H1 (cell line): ENCODE measurements at regions not wholly inside any gene's neighbourhood (a gene's known extent, or its start where the extent isn't known, plus 50 kb on each side); places are given as distances from the start of the nearest gene placed in this dataset.
A peak's percentile ranks its signal among the peaks of the same experiment; 100 is the strongest.

Experiments
- CTCF ChIA-PET: fragments of 300-600 bp; sonication (Branson Sonifier 250); formaldehyde crosslinking; loops from one replicate; lab custom pipeline; 2021; ENCODE audit not compliant: partially characterized antibody; lab: Charles Lee
- POLR2A ChIA-PET: fragments of 300-600 bp; sonication (Branson Sonifier 250); formaldehyde crosslinking; loops from one replicate; lab custom pipeline; 2021; ENCODE audit warnings: inconsistent platforms; ENCODE audit not compliant: partially characterized antibody; lab: Charles Lee
- DNase-seq, 2 experiments: peaks; one replicate each; pipeline versions ENCODE4 v3.0.0 to v3.0.0-alpha.2; 2010 to 2022; ENCODE audit warnings: low spot score in 2 of 2, low read depth in 1 of 2, mixed read lengths in 1 of 2
- FAIRE-seq: peaks from 2 replicates; lab custom pipeline; 2011; peaks lifted over from hg19 to GRCh38; lab: Jason Lieb, UNC
- H2AFZ ChIP-seq: 2 replicates; pipeline ENCODE4 v1.8.1; 2012; ENCODE audit warnings: low read length, inconsistent platforms
- H2AK5ac ChIP-seq: 2 replicates; pipeline ENCODE4 v1.6.1; 2013; ENCODE audit warnings: low read depth, low read length
- H2BK120ac ChIP-seq: replicated peaks from 2 replicates; pipeline ENCODE3; 2013; ENCODE audit warnings: low read depth, low read length, inconsistent platforms
- H2BK12ac ChIP-seq: 2 replicates; pipeline ENCODE4 v1.6.1; 2013; ENCODE audit warnings: low read depth, low read length
- H2BK15ac ChIP-seq: 2 replicates; pipeline ENCODE4 v1.6.1; 2013; ENCODE audit warnings: low read length
- H2BK20ac ChIP-seq: 2 replicates; pipeline ENCODE4 v1.6.1; 2013; ENCODE audit warnings: low read length
- H2BK5ac ChIP-seq: 2 replicates; pipeline ENCODE4 v1.6.1; 2013; ENCODE audit warnings: low read depth, low read length
- H3K14ac ChIP-seq: 2 replicates; pipeline ENCODE4 v1.6.1; 2013; ENCODE audit warnings: inconsistent platforms; ENCODE audit not compliant: insufficient read length
- H3K18ac ChIP-seq: 2 replicates; pipeline ENCODE4 v1.6.1; 2013; ENCODE audit warnings: low read length; ENCODE audit errors: extremely low read depth
- H3K23ac ChIP-seq: 2 replicates; pipeline ENCODE4 v1.6.1; 2013; ENCODE audit warnings: inconsistent platforms; ENCODE audit not compliant: insufficient read length
- H3K23me2 ChIP-seq: 2 replicates; pipeline ENCODE4 v1.6.1; 2013; ENCODE audit warnings: low read depth, low read length
- H3K27ac ChIP-seq: 2 replicates; pipeline ENCODE4 v1.6.1; 2011; ENCODE audit warnings: low read depth, low read length, inconsistent platforms
- H3K27me3 ChIP-seq, 4 experiments: replicated peaks in 1 of 4; 1 replicate in 1 of 4; 2 replicates in 3 of 4; pipeline versions ENCODE4 v1.6.1 to v1.8.1; 2011 to 2013; ENCODE audit warnings: low read length in 3 of 4, mild to moderate bottlenecking in 3 of 4, inconsistent platforms in 2 of 4, mixed read lengths in 2 of 4, moderate library complexity in 1 of 4; ENCODE audit not compliant: control insufficient read depth in 3 of 4, insufficient read depth in 3 of 4; ENCODE audit errors: extremely low read depth in 1 of 4
- H3K36me3 ChIP-seq, 4 experiments: 2 replicates each; pipeline versions ENCODE4 v1.6.1 to v1.8.1; 2011 to 2013; ENCODE audit warnings: mild to moderate bottlenecking in 4 of 4, low read length in 3 of 4, moderate library complexity in 2 of 4, control low read depth in 1 of 4, inconsistent platforms in 1 of 4; ENCODE audit not compliant: insufficient read depth in 4 of 4, control insufficient read depth in 2 of 4
- H3K4ac ChIP-seq: replicated peaks from 2 replicates; pipeline ENCODE3; 2013; ENCODE audit warnings: low read length, low read depth, mixed read lengths, inconsistent platforms; ENCODE audit not compliant: insufficient read length
- H3K4me1 ChIP-seq, 4 experiments: replicated peaks in 1 of 4; 1 replicate in 1 of 4; 2 replicates in 3 of 4; pipeline versions ENCODE4 v1.6.1 to v1.8.1; 2011 to 2013; ENCODE audit warnings: low read length in 3 of 4, inconsistent platforms in 2 of 4, mixed read lengths in 1 of 4; ENCODE audit not compliant: insufficient read depth in 4 of 4, control insufficient read depth in 3 of 4
- H3K4me2 ChIP-seq, 2 experiments: 2 replicates each; pipeline versions ENCODE4 v1.6.1 to v1.8.1; 2011 to 2013; ENCODE audit warnings: low read depth in 2 of 2, low read length in 2 of 2, control low read depth in 1 of 2, inconsistent platforms in 1 of 2, mild to moderate bottlenecking in 1 of 2; ENCODE audit not compliant: insufficient read depth in 1 of 2
- H3K4me3 ChIP-seq, 4 experiments: fragments of 200-600, 300-600 bp in 1 of 4; sonication (generic), shearing (Covaris generic), sonication (Bioruptor Twin) in 1 of 4; 2 replicates each; pipeline versions ENCODE4 v1.5.1 to v1.8.1; 2011 to 2016; ENCODE audit warnings: low read length in 4 of 4, low read depth in 3 of 4, control low read depth in 2 of 4, inconsistent platforms in 2 of 4, mild to moderate bottlenecking in 2 of 4, mixed read lengths in 1 of 4, moderate library complexity in 1 of 4; ENCODE audit not compliant: insufficient read depth in 2 of 4; ENCODE audit errors: extremely low read depth in 1 of 4
- H3K56ac ChIP-seq: replicated peaks from 2 replicates; pipeline ENCODE3; 2013; ENCODE audit warnings: low read depth, mild to moderate bottlenecking, mixed read lengths, low read length, inconsistent platforms; ENCODE audit not compliant: insufficient read length
- H3K79me1 ChIP-seq: 2 replicates; pipeline ENCODE4 v1.6.1; 2013; ENCODE audit warnings: low read depth, low read length, control low read depth
- H3K79me2 ChIP-seq, 2 experiments: 2 replicates each; pipeline versions ENCODE4 v1.6.1 to v1.8.1; 2012 to 2013; ENCODE audit warnings: low read length in 2 of 2, mild to moderate bottlenecking in 2 of 2, inconsistent platforms in 1 of 2; ENCODE audit not compliant: insufficient read depth in 2 of 2, control insufficient read depth in 1 of 2
- H3K9ac ChIP-seq, 4 experiments: replicated peaks in 1 of 4; 1 replicate in 1 of 4; 2 replicates in 3 of 4; pipeline versions ENCODE4 v1.6.1 to v1.8.1; 2011 to 2013; ENCODE audit warnings: low read depth in 3 of 4, low read length in 3 of 4, control low read depth in 2 of 4, mild to moderate bottlenecking in 2 of 4, moderate library complexity in 2 of 4, inconsistent platforms in 1 of 4; ENCODE audit errors: extremely low read depth in 1 of 4
- H3K9me3 ChIP-seq, 2 experiments: 2 replicates each; pipeline versions ENCODE4 v1.6.1 to v1.8.1; 2012 to 2013; ENCODE audit warnings: mild to moderate bottlenecking in 2 of 2, moderate library complexity in 2 of 2, control low read depth in 1 of 2, inconsistent platforms in 1 of 2, low read depth in 1 of 2, low read length in 1 of 2, mixed read lengths in 1 of 2; ENCODE audit not compliant: insufficient read depth in 2 of 2
- H4K20me1 ChIP-seq, 2 experiments: replicated peaks in 1 of 2; 2 replicates each; pipeline versions ENCODE3 to v1.8.1; 2011 to 2013; ENCODE audit warnings: inconsistent platforms in 2 of 2, low read length in 2 of 2, mild to moderate bottlenecking in 1 of 2; ENCODE audit not compliant: insufficient read depth in 2 of 2, control insufficient read depth in 1 of 2
- H4K5ac ChIP-seq: 2 replicates; pipeline ENCODE4 v1.6.1; 2013; ENCODE audit warnings: low read length, low read depth, mixed read lengths, inconsistent platforms; ENCODE audit not compliant: insufficient read length
- H4K8ac ChIP-seq: 2 replicates; pipeline ENCODE4 v1.8.0; 2013; ENCODE audit warnings: mild to moderate bottlenecking, moderate library complexity, low read length, inconsistent platforms; ENCODE audit not compliant: insufficient read depth; ENCODE audit errors: extremely low read depth
- H4K91ac ChIP-seq: replicated peaks from 2 replicates; pipeline ENCODE3; 2013; ENCODE audit warnings: low read length, mixed read lengths, inconsistent platforms; ENCODE audit not compliant: insufficient read length
- CBX5 ChIP-seq: fragments of 300-800, 300-1000 bp; sonication (generic); IDR thresholded peaks from 2 replicates; pipeline ENCODE4 v1.7.1; 2016; ENCODE audit warnings: antibody characterized with exemption, low read length, low read depth
- CTBP2 ChIP-seq: IDR thresholded peaks from 2 replicates; pipeline ENCODE4 v1.7.0; 2011; ENCODE audit warnings: borderline replicate concordance, mild to moderate bottlenecking, moderate library complexity, mixed read lengths, low read length; ENCODE audit not compliant: insufficient read depth, insufficient read length
- MAFK ChIP-seq: IDR thresholded peaks from 2 replicates; pipeline ENCODE4 v1.6.1; 2012; ENCODE audit warnings: low read depth, mild to moderate bottlenecking, improper control_type of control experiment, low read length
- POLR2AphosphoS5 ChIP-seq: IDR thresholded peaks from 2 replicates; pipeline ENCODE4 v1.6.1; 2011; ENCODE audit warnings: low read depth, low read length
- POU5F1 ChIP-seq: IDR thresholded peaks from 2 replicates; pipeline ENCODE4 v1.6.1; 2011; ENCODE audit warnings: low read depth, mild to moderate bottlenecking, low read length, moderate library complexity
- RAD21 ChIP-seq, 2 experiments: IDR thresholded peaks in 1 of 2; conservative IDR thresholded peaks in 1 of 2; 2 replicates each; pipeline ENCODE4 v1.6.1; 2011; ENCODE audit warnings: low read depth in 2 of 2, low read length in 2 of 2, improper control_type of control experiment in 1 of 2, inconsistent platforms in 1 of 2, mild to moderate bottlenecking in 1 of 2, moderate library complexity in 1 of 2
- SIRT6 ChIP-seq: IDR thresholded peaks from one replicate; pipeline ENCODE4 v1.7.1; 2012; ENCODE audit warnings: low read length, inconsistent platforms
- TAF1 ChIP-seq: IDR thresholded peaks from 2 replicates; pipeline ENCODE4 v1.6.1; 2011; ENCODE audit warnings: mild to moderate bottlenecking, low read depth, low read length
- WGBS, 2 experiments: shearing (Covaris generic) in 1 of 2; methylation state at CpG; one replicate each; pipeline versions ENCODE4 v1.1.6 to v1.1.7; 2013 to 2015; ENCODE audit warnings: low lambda C conversion rate in 2 of 2, mixed read lengths in 2 of 2, inconsistent platforms in 1 of 2, low coverage in 1 of 2, missing lambda C conversion rate in 1 of 2; ENCODE audit not compliant: insufficient replicate concordance in 2 of 2, insufficient coverage in 1 of 2, insufficient read length in 1 of 2; ENCODE audit errors: extremely low coverage in 1 of 2, missing lambda C conversion rate in 1 of 2; 5-methylcytosine and 5-hydroxymethylcytosine counted together
- TF ChIP-seq, protein P1 (sequence below): IDR thresholded peaks from 2 replicates; pipeline ENCODE4 v1.6.1; 2011; ENCODE audit warnings: low read depth, mild to moderate bottlenecking, low read length; ENCODE audit not compliant: insufficient read depth
- TF ChIP-seq, protein P2 (sequence below): IDR thresholded peaks from 2 replicates; pipeline ENCODE4 v1.6.1; 2011; ENCODE audit warnings: low read length, improper control_type of control experiment
- TF ChIP-seq, protein P3 (sequence below): IDR thresholded peaks from 2 replicates; pipeline ENCODE4 v1.6.1; 2012; ENCODE audit warnings: inconsistent platforms

DNA sequence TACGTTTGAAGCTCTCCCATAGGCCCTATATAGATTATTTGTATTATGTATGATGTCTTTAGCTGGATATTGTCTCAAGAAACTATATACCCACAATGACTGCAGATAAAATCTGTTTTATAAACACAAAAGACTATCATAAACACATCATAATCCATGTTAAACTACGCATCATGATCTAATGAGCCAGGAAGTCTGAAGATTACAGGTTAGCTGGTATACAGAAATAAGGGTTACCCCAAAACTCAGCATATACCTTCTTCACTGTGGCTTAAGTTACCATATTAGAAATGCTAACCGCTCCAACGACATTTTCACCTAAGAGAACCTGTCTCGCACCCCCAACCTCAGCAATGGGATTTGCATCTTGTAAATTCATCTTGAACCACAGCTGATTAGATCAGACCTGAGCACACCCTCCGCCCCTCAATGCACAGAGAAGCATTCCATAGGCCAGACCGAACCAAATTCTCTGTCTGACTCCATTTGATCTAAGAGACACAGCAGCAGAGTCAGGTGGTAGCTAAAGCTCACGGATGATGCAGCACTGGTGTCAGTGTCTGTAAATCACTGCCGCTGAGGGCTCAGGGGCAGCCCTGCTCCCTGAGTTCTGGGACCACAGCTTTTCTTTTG, 124.9 kb downstream of the NPY start:
- H3K4ac ChIP-seq, result no peak overlapping the region
- H2BK20ac ChIP-seq, result no peak overlapping the region
- H4K91ac ChIP-seq, result no peak overlapping the region
- WGBS, 2 experiments, result 87% methylated on average over 9 of the region's 9 CpGs; no CpG with 5 or more reads in 1 of the 2 experiments
- FAIRE-seq (peak; percentile 13), DNase-seq (no peak)
- peaks cover 2 to 39% (median 15%) of the 10 kb centered on the region in 4 experiments; a peak in 5 of 8 replicates for H3K36me3 ChIP-seq
- no peak overlapping the region for H3K56ac ChIP-seq
- H3K79me2 ChIP-seq, result peaks cover 0 to 4% of the 10 kb centered on the region in 2 experiments; a peak in 1 of 4 replicates
- no peak overlapping the region for H4K8ac ChIP-seq
- H3K27ac ChIP-seq, result no peak overlapping the region
- H2BK15ac ChIP-seq, result no peak overlapping the region
- H3K23ac ChIP-seq, result no peak overlapping the region
- H2AK5ac ChIP-seq, result no peak overlapping the region
- H3K9ac ChIP-seq, result no peak overlapping the region
- no peak overlapping the region for H3K4me3 ChIP-seq
- H3K4me2 ChIP-seq, result no peak overlapping the region
- H4K5ac ChIP-seq, result no peak overlapping the region
- peaks cover 4% of the 10 kb centered on the region in 2 experiments for H4K20me1 ChIP-seq
- no peak overlapping the region for H2BK120ac ChIP-seq
- H3K4me1 ChIP-seq, result peaks cover 3 to 18% (median 15%) of the 10 kb centered on the region in 4 experiments; a peak in 5 of 7 replicates
- POLR2A ChIA-PET, result interaction anchor here (0.7 to 7.2 kb wide), 32 partner anchors 9 to 257 kb away, joined by 3 to 65 read pairs (median 6); partner anchors contain the start of gene PALS2
- no peaks in the 10 kb centered on the region for H3K23me2 ChIP-seq
- H3K9me3 ChIP-seq, result peaks cover 5 to 23% of the 10 kb centered on the region in 2 experiments; a peak in 2 of 4 replicates
- no peak overlapping the region for H3K18ac ChIP-seq
- H3K27me3 ChIP-seq, result no peaks in the 10 kb centered on the region
- no peak overlapping the region for H2BK12ac ChIP-seq
- CTCF ChIA-PET, result interaction anchor here (0.9 to 2.3 kb wide), 11 partner anchors 10 to 313 kb away, joined by 3 to 5 read pairs (median 3); no protein-coding TSS in a partner anchor
- no peak overlapping the region for H2BK5ac ChIP-seq
- no peak overlapping the region for H2AFZ ChIP-seq
- H3K79me1 ChIP-seq, result no peaks in the 10 kb centered on the region
- H3K14ac ChIP-seq, result no peak overlapping the region
- TF ChIP-seq, protein P1, sequence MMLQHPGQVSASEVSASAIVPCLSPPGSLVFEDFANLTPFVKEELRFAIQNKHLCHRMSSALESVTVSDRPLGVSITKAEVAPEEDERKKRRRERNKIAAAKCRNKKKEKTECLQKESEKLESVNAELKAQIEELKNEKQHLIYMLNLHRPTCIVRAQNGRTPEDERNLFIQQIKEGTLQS, result no peak
- TF ChIP-seq RAD21 (IDR thresholded peaks at IDR 0.05 in 1 of 2, conservative IDR thresholded peaks at IDR 0.05 in 1 of 2; ENCODE audit: low read depth in 2 of 2, low read length in 2 of 2) (no peak), CBX5 (no peak), MAFK (no peak), POLR2AphosphoS5 (peak; percentile 82), CTBP2 (no peak), POU5F1 (no peak), TAF1 (no peak), SIRT6 (no peak)
- TF ChIP-seq, protein P2, sequence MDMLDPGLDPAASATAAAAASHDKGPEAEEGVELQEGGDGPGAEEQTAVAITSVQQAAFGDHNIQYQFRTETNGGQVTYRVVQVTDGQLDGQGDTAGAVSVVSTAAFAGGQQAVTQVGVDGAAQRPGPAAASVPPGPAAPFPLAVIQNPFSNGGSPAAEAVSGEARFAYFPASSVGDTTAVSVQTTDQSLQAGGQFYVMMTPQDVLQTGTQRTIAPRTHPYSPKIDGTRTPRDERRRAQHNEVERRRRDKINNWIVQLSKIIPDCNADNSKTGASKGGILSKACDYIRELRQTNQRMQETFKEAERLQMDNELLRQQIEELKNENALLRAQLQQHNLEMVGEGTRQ, result no peak
- TF ChIP-seq, protein P3, sequence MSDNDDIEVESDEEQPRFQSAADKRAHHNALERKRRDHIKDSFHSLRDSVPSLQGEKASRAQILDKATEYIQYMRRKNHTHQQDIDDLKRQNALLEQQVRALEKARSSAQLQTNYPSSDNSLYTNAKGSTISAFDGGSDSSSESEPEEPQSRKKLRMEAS, result peak; percentile 37
